NB4 (cell line): ENCODE measurements at regions not wholly inside any gene's neighbourhood (a gene's known extent, or its start where the extent isn't known, plus 50 kb on each side); places are given as distances from the start of the nearest gene placed in this dataset.

Experiments used
- MYC ChIP-seq: IDR thresholded peaks from 2 replicates; pipeline ENCODE4 v1.6.1; 2011; ENCODE audit warnings: low read depth, low read length
- TF ChIP-seq, protein P1 (sequence below): IDR thresholded peaks from one replicate; pipeline ENCODE4 v1.5.1; 2012; ENCODE audit warnings: low read depth, low read length
- TF ChIP-seq, protein P2 (sequence below): IDR thresholded peaks from 2 replicates; pipeline ENCODE4 v1.6.1; 2011; ENCODE audit warnings: low read depth, low read length

DNA sequence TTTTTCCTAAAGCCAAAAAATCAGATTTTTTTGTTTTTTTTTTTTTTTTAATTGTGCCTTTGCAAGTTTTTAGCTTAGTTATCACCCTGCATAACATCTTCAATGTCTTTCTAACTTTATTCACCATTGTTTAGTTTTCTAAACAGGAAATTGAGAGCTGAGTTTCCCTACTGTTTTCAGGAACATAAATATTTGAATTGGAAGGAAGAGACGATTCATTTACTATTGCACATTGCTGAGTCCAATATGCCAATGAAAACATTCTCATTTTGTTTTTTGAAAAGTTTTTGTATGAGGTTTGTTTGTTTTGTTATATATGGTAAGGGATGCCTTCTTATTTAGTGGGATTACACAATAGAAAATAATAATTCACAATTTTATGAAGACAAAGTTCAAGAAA, 148.4 kb downstream of the ANKRD50 start:
- TF ChIP-seq, protein P1, sequence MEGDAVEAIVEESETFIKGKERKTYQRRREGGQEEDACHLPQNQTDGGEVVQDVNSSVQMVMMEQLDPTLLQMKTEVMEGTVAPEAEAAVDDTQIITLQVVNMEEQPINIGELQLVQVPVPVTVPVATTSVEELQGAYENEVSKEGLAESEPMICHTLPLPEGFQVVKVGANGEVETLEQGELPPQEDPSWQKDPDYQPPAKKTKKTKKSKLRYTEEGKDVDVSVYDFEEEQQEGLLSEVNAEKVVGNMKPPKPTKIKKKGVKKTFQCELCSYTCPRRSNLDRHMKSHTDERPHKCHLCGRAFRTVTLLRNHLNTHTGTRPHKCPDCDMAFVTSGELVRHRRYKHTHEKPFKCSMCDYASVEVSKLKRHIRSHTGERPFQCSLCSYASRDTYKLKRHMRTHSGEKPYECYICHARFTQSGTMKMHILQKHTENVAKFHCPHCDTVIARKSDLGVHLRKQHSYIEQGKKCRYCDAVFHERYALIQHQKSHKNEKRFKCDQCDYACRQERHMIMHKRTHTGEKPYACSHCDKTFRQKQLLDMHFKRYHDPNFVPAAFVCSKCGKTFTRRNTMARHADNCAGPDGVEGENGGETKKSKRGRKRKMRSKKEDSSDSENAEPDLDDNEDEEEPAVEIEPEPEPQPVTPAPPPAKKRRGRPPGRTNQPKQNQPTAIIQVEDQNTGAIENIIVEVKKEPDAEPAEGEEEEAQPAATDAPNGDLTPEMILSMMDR = no peak
- TF ChIP-seq, protein P2, sequence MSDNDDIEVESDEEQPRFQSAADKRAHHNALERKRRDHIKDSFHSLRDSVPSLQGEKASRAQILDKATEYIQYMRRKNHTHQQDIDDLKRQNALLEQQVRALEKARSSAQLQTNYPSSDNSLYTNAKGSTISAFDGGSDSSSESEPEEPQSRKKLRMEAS = no peak
- no peak for TF ChIP-seq MYC
